Effector memory CD4-positive, alpha-beta T cell (primary cell): ENCODE measurements at regions not wholly inside any gene's neighbourhood (a gene's known extent, or its start where the extent isn't known, plus 50 kb on each side); places are given as distances from the start of the nearest gene placed in this dataset.

Source experiments
- DNase-seq, 3 donors: peaks; one replicate each; pipeline ENCODE4 v3.0.0-alpha.2; 2020
- H3K27ac ChIP-seq: 2 replicates; pipeline ENCODE4 v1.7.0; 2013; ENCODE audit warnings: mild to moderate bottlenecking, low read length, moderate library complexity; ENCODE audit not compliant: insufficient read depth, poor library complexity, severe bottlenecking
- H3K27me3 ChIP-seq: replicated peaks from 2 replicates; pipeline ENCODE4 v1.7.0; 2013; ENCODE audit warnings: mild to moderate bottlenecking, low read length; ENCODE audit not compliant: insufficient read depth, control insufficient read depth, poor library complexity, severe bottlenecking
- H3K36me3 ChIP-seq: 2 replicates; pipeline ENCODE4 v1.7.0; 2013; ENCODE audit warnings: mild to moderate bottlenecking, low read length, moderate library complexity; ENCODE audit not compliant: control insufficient read depth, insufficient read depth
- H3K4me1 ChIP-seq: 2 replicates; pipeline ENCODE4 v1.7.0; 2013; ENCODE audit warnings: low read length, mild to moderate bottlenecking; ENCODE audit not compliant: control insufficient read depth, insufficient read depth, poor library complexity, severe bottlenecking
- H3K4me3 ChIP-seq: 2 replicates; pipeline ENCODE4 v1.7.0; 2013; ENCODE audit warnings: low read length, low read depth, mild to moderate bottlenecking; ENCODE audit not compliant: insufficient read depth, poor library complexity, severe bottlenecking
- H3K9me3 ChIP-seq: 2 replicates; pipeline ENCODE4 v1.7.0; 2013; ENCODE audit warnings: mild to moderate bottlenecking, low read length, moderate library complexity; ENCODE audit not compliant: control insufficient read depth

DNA sequence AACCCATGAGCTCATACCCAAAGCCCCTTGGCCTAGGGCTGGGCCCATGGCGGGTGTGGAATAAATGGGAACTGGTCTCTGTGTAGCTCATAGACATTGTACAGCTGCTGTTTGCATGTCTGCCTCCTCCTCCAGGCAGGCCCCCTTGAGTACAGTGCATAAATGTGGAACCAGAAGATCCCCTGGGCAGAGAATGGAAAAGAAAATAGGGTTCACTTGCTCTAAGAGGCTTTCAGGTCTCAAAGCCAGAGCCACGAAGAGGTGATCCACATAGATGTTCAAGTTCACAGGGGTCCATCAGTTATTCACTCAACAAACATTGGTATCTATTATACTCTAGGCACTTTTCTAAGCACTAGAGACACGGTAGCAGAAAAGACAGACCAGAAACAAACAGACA lies 79.2 kb upstream of the CACNA1A start:
- Histone ChIP-seq H3K4me1 (no peaks in the 10 kb centered on the region), H3K27ac (no peak overlapping the region), H3K9me3 (no peaks in the 10 kb centered on the region), H3K27me3 (peaks cover 3% of the 10 kb centered on the region), H3K36me3 (no peaks in the 10 kb centered on the region), H3K4me3 (no peak overlapping the region)
- no peak for DNase-seq

DNA sequence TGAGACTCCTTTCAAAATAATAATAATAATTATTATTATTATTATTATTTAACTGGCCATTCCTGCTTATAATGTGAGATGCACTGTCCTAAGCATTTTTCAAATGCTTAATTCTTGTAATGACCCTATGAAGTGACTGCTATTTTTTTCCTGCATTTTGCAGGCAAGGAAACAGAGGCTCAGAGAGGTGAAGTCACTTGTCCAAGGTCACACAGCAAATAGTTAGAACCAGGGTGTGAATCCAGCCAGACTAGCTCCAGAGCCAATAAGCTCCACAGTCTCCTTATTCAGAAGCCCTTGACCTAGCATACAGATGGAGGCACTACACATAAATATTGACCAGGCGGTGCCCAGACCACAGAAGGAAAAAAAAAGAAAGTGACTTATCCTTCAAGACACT lies 77.5 kb upstream of the CACNA1A start:
- Histone ChIP-seq H3K27me3 (no peaks in the 10 kb centered on the region), H3K27ac (no peak overlapping the region), H3K9me3 (no peaks in the 10 kb centered on the region), H3K36me3 (no peaks in the 10 kb centered on the region), H3K4me3 (no peak overlapping the region), H3K4me1 (no peaks in the 10 kb centered on the region)
- no peak for DNase-seq

DNA sequence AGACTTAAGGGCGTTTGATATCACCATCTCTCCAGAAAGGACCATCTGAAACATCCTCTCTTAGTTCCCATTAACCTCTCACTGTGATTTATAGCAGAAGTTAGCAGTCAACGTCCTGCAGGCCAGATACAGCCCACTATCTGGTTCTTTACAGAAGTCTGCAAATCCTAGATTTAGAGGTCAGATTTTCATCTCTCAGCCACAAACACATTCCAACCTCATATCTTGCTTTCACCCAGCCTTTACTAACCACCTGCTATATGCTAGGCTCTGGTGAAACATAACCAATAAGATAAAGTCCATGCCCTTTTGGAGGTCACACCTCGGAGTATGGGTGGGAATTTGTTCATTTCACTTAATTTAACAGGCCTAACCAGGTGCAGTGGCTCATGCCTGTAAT lies 76.8 kb upstream of the CACNA1A start:
- Histone ChIP-seq H3K27ac (no peak overlapping the region), H3K27me3 (no peaks in the 10 kb centered on the region), H3K4me1 (no peaks in the 10 kb centered on the region), H3K9me3 (no peaks in the 10 kb centered on the region), H3K36me3 (no peaks in the 10 kb centered on the region), H3K4me3 (no peak overlapping the region)
- no peak for DNase-seq

DNA sequence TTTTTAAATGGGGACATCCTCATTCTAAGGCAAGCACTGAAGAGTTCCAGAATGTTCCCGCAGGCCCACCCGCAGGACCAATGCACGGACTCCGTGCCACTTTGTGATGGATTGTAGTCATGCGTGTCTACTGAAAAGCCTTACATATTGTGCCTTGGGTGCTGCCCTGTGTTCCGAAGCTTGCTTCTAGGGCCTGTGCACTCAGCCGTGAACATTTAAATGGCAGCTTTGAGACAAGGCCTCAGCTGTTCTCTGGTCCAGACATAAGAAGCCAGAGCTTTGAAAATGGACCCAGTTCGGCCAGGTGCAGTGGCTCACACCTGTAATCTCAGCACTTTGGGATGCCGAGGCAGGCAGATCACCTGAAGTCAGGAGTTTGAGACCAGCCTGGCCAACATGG lies 75.3 kb upstream of the CACNA1A start:
- Histone ChIP-seq H3K27me3 (no peaks in the 10 kb centered on the region), H3K27ac (no peak overlapping the region), H3K4me1 (no peaks in the 10 kb centered on the region), H3K36me3 (no peaks in the 10 kb centered on the region), H3K9me3 (no peaks in the 10 kb centered on the region), H3K4me3 (no peak overlapping the region)
- no peak for DNase-seq

DNA sequence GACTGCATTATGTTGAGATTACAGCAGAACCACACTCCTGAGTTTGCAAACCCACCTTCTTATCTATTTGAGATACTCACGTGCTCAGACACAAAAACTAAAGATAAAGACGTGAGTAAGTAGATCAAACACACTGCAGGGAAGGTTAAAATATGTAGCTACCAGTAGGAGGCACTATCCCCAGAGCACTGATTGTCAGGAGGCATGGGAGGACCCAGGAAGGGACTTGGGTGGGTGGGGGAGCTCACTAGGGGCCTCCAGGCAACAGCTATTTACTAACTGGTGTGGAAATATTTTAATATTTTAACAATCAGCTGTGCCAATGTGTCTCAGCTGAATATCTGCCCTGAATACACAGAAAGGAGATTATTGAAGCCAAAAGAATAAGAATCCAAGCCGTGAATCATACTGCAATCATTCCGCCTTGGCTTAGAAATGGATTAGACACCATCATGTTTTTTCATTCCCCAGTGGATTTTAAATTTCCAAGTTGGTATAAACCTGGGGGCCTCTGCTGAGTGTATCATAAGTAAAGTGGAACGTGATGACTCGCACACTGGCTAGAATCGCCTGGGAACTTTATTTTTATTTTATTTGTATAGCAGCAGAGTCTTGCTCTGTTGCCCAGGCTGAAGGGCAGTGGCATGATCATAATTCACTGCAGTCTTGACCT lies 73.2 kb upstream of the CACNA1A start:
- no peaks in the 10 kb centered on the region for H3K9me3 ChIP-seq
- H3K36me3 ChIP-seq, result no peaks in the 10 kb centered on the region
- no peaks in the 10 kb centered on the region for H3K27me3 ChIP-seq
- no peak for DNase-seq
- no peak overlapping the region for H3K4me3 ChIP-seq
- no peaks in the 10 kb centered on the region for H3K4me1 ChIP-seq
- no peak overlapping the region for H3K27ac ChIP-seq

DNA sequence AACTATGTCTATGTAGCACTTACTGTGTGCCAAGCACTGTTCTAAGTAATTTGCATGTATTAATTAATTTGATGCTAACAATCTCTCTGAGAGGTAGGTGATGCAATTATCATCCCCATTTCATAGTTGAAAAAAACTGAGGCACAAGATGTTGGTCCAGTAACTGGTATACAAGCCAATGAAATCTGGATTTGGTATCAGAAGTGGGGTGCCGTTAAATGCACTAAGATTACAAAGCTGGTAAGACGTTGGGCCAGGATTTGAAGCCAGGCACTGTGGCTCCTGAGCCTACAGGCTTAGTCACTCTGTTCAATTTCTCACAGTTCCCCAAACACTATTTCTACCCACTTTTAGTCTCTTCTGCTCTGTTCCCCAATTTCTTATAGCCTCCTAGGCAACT lies 70.4 kb upstream of the CACNA1A start:
- H3K4me3 ChIP-seq, result no peak overlapping the region
- H3K4me1 ChIP-seq, result no peaks in the 10 kb centered on the region
- no peak overlapping the region for H3K27ac ChIP-seq
- DNase-seq, result no peak
- no peaks in the 10 kb centered on the region for H3K27me3 ChIP-seq
- no peaks in the 10 kb centered on the region for H3K36me3 ChIP-seq
- no peaks in the 10 kb centered on the region for H3K9me3 ChIP-seq

DNA sequence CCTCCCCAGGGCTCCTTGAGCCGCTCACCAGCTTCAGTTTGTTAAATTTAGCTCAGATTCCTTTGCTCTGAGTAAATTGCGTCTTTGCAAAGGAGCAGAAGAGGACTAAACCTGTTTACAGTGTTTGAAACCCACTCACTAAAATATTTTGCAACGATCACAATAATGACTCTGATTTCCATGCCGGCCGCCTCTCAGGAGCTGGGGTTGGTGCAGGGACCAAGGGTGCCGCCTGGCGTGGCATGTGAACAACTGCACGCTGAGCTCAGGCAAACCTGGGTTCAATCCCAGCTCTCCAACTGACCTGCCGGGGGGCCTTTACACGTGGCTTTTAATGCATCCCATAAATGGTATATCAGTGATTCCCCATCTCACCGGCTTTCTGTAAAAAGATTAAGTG lies 68.7 kb upstream of the CACNA1A start:
- Histone ChIP-seq H3K27ac (no peak overlapping the region), H3K4me3 (no peak overlapping the region), H3K4me1 (no peaks in the 10 kb centered on the region), H3K27me3 (no peaks in the 10 kb centered on the region), H3K9me3 (no peaks in the 10 kb centered on the region), H3K36me3 (no peaks in the 10 kb centered on the region)
- DNase-seq, result no peak

DNA sequence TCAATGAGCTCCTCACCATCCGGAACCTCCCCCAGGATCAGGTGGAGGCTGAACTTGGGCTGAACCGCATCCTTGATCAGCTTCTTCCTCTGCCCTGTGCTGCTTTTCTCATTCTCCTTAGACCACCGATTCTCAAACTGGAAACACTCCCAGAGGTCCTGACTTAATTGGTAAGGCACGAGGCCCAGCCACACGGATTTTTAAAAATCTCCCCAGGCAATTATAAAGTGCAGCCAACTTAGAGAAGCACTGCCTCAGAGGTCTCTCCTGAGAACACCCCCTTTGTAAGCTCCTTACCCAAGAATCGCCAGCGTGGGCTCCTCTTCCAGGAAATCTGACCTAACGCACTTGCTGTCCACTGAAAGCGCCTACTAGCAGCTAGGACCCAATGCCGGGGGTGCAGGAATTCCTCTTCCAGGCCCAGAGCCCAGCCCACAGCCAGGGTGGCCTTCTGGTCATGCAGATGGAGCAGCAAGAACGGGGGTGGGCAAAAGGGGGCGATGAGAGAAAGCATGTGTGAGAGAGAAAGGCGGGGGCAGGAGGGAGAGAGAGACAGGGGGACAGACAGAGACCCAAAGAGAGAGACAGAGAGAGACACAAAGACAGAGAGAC lies 66.9 kb upstream of the CACNA1A start:
- Histone ChIP-seq H3K9me3 (no peaks in the 10 kb centered on the region), H3K4me3 (no peak overlapping the region), H3K27ac (no peak overlapping the region), H3K4me1 (no peaks in the 10 kb centered on the region), H3K36me3 (no peaks in the 10 kb centered on the region), H3K27me3 (no peaks in the 10 kb centered on the region)
- no peak for DNase-seq

DNA sequence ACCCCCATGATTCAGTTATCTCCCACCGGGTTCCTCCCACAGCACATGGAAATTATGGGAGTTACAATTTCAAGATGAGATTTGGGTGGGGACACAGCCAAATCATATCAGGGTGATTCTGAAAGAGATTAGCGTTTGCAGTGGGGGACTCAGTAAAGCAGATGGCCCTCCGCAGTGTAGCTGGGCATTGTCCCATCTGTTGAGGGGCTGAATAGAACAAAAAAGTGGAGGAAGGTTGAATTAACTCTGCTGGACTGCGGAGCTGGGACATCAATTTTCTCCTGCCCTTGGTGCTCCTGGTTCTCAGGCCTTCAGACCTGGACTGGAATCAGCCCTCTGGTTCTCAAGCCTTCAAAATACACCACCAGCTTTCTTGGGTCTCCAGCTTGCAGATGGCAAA lies 55.2 kb upstream of the CACNA1A start:
- Histone ChIP-seq H3K27me3 (no peaks in the 10 kb centered on the region), H3K9me3 (no peaks in the 10 kb centered on the region), H3K4me1 (no peaks in the 10 kb centered on the region), H3K27ac (no peak overlapping the region), H3K36me3 (no peaks in the 10 kb centered on the region), H3K4me3 (no peak overlapping the region)
- DNase-seq, result no peak

DNA sequence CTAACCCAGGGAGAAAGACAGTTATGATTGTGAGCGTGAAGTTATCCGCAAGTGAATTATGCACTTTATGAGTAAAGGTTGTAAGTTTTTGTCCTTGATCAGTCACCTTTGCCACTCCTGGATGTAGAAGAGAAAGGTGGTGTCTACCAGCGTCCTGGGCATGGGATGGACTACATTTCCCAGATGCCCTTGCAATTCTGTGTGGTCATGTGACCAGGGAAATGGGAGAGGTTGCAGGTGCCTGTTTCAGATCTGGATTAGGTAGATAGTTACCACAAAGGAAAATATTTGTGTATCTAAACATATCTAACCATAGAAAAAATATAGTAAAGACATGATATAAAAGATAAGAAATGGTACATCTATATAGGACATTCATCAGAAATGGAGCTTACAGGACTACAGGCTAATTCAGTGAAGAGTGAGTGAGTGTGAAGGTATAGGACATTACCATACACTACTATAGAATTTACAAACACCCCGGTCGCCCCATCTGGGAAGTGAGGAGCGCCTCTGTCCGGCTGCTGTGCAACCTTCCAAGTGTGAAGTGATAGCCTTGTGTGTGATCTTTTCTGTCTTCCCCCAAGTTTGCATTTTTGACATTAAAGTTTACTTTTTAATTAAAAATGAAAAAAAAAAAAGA lies 51.6 kb upstream of the CACNA1A start:
- Histone ChIP-seq H3K36me3 (no peaks in the 10 kb centered on the region), H3K9me3 (no peaks in the 10 kb centered on the region), H3K4me1 (no peaks in the 10 kb centered on the region), H3K27ac (no peak overlapping the region), H3K4me3 (no peak overlapping the region), H3K27me3 (no peaks in the 10 kb centered on the region)
- no peak for DNase-seq
